ENCODE measurements at regions not wholly inside any gene's neighbourhood (a gene's known extent, or its start where the extent isn't known, plus 50 kb on each side); places are given as distances from the start of the nearest gene placed in this dataset.

- TF ChIP-seq CTCF (IDR thresholded peaks at IDR 0.05) (no peak), POLR2A (IDR thresholded peaks at IDR 0.05) (no peak)
Observed at GRCh38 chr17:33602981-33603380, 309.9 kb upstream of the ASIC2 start.

Data from heart left ventricle (tissue), 13 donors.